K562 (cell line): ENCODE measurements at regions not wholly inside any gene's neighbourhood (a gene's known extent, or its start where the extent isn't known, plus 50 kb on each side); places are given as distances from the start of the nearest gene placed in this dataset.

ENCODE experiments used
- CHD4 ChIP-seq: fragments of 200-600 bp; sonication (generic); IDR thresholded peaks from 3 replicates; pipeline ENCODE4 v1.6.1; 2012; ENCODE audit warnings: low read depth, mild to moderate bottlenecking, mixed read lengths, low read length, inconsistent platforms; ENCODE audit not compliant: insufficient read depth, insufficient replicate concordance, poor library complexity, severe bottlenecking
- CREB1 ChIP-seq, 2 experiments: sonication (generic) in 1 of 2; formaldehyde crosslinking in 1 of 2; IDR thresholded peaks; 2 replicates each; pipeline versions ENCODE4 v1.6.1 to v1.8.0; 2012 to 2022; ENCODE audit warnings: inconsistent platforms in 1 of 2, mild to moderate bottlenecking in 1 of 2, missing genetic modification reagents in 1 of 2, moderate library complexity in 1 of 2
- ELF1 ChIP-seq: fragments of 200-800 bp; sonication (Bioruptor generic); IDR thresholded peaks from 2 replicates; pipeline ENCODE4 v1.6.1; 2016; ENCODE audit warnings: missing genetic modification characterization, missing compliant biosample characterization
- NBN ChIP-seq: fragments of 450-650 bp; IDR thresholded peaks from 2 replicates; pipeline ENCODE4 v1.6.1; 2016; ENCODE audit warnings: low read depth, mild to moderate bottlenecking
- NRF1 ChIP-seq, 2 experiments: fragments of 450-650 bp; IDR thresholded peaks in 1 of 2; conservative IDR thresholded peaks in 1 of 2; 2 replicates each; pipeline ENCODE4 v1.6.1; 2014; ENCODE audit warnings: mild to moderate bottlenecking in 2 of 2
- SRSF1 ChIP-seq: fragments of 200-400 bp; formaldehyde crosslinking; IDR thresholded peaks from 2 replicates; pipeline ENCODE4 v1.6.1; 2017; ENCODE audit warnings: mild to moderate bottlenecking, low read depth, low read length, moderate library complexity
- ZBTB7A ChIP-seq: IDR thresholded peaks from 2 replicates; pipeline ENCODE4 v1.6.1; 2011; ENCODE audit warnings: low read depth, mild to moderate bottlenecking, low read length, moderate library complexity, borderline replicate concordance; ENCODE audit not compliant: control insufficient read depth
- ZC3H4 ChIP-seq: sonication (generic); formaldehyde crosslinking; IDR thresholded peaks from 2 replicates; pipeline ENCODE4 v1.9.0; 2021; ENCODE audit warnings: missing genetic modification reagents, borderline replicate concordance
- ZNF140 ChIP-seq: fragments of 250-450 bp; sonication (Bioruptor Pico); IDR thresholded peaks from 2 replicates; pipeline ENCODE4 v1.8.0; 2021; ENCODE audit warnings: moderate library complexity, mild to moderate bottlenecking, inconsistent platforms
- ZNF174 ChIP-seq: fragments of 250-450 bp; sonication (Bioruptor Pico); IDR thresholded peaks from 2 replicates; pipeline ENCODE4 v1.4.0; 2020; ENCODE audit warnings: mild to moderate bottlenecking
- ZNF354B ChIP-seq: fragments of 250-450 bp; sonication (Bioruptor Pico); IDR thresholded peaks from 2 replicates; pipeline ENCODE4 v1.4.0; 2020
- ZNF551 ChIP-seq: fragments of 250-450 bp; sonication (Bioruptor Pico); IDR thresholded peaks from 2 replicates; pipeline ENCODE4 v1.5.0; 2021; ENCODE audit warnings: mild to moderate bottlenecking, moderate library complexity
- ZNF561 ChIP-seq: fragments of 450-650 bp; formaldehyde crosslinking; conservative IDR thresholded peaks from 2 replicates; pipeline ENCODE4 v1.4.0; 2020; ENCODE audit warnings: mild to moderate bottlenecking, moderate library complexity
- TF ChIP-seq, protein P1 (sequence below): fragments of 450-650 bp; IDR thresholded peaks from 2 replicates; pipeline ENCODE4 v1.6.1; 2016; ENCODE audit warnings: missing biosample characterization, missing genetic modification characterization
- TF ChIP-seq, protein P2 (sequence below): sonication (generic); formaldehyde crosslinking; IDR thresholded peaks from 2 replicates; pipeline ENCODE4 v1.9.0; 2022; ENCODE audit warnings: mild to moderate bottlenecking, missing genetic modification reagents
- TF ChIP-seq, protein P3 (sequence below): fragments of 250-450 bp; sonication (Bioruptor Pico); IDR thresholded peaks from 2 replicates; pipeline ENCODE4 v1.8.0; 2022; ENCODE audit warnings: inconsistent platforms

DNA sequence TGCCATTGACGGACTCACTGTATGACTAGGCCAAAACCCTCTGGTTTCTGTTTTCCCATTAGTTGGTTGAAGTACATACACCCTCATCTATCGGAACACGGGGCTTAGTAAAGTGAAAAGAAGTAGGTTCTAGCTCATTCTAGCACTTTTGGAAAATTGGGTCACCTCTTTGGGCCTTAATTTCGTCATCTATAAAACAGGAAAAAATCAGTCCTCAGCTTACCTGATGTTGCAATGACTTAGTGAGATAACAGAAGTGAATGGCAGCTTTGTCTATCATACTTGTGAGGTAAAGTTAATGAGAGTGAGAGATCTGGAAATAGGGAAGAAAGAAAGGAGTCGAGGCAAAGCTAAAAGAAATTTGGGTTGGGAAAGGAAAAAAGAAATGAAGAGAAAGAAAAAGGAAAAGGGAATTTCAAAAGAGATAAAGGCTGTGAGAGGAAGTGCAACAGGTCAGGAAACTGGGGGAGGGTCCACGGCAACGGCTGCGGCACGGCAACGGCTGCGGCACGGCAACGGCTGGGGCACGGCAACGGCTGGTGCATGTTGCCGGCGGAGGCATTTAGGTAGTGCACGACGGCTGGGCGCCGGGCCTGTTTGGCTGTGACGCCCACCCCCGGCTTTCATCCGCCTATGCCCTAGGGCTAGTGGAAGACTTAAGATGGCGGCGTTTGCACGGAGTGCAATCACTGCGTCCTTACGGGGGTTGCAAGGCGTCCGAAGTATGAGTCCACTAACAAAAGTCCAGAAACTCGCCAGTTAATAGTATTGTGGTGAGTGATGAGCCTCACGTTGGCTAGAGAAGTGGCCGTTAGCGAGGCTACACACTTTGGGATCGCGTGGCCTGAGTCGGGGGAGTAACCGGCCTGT is 91.4 kb upstream of the XIST start (continued):
- TF ChIP-seq, protein P1, sequence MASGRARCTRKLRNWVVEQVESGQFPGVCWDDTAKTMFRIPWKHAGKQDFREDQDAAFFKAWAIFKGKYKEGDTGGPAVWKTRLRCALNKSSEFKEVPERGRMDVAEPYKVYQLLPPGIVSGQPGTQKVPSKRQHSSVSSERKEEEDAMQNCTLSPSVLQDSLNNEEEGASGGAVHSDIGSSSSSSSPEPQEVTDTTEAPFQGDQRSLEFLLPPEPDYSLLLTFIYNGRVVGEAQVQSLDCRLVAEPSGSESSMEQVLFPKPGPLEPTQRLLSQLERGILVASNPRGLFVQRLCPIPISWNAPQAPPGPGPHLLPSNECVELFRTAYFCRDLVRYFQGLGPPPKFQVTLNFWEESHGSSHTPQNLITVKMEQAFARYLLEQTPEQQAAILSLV (tag), result no peak
- TF ChIP-seq CHD4, result no peak
- TF ChIP-seq, protein P2, sequence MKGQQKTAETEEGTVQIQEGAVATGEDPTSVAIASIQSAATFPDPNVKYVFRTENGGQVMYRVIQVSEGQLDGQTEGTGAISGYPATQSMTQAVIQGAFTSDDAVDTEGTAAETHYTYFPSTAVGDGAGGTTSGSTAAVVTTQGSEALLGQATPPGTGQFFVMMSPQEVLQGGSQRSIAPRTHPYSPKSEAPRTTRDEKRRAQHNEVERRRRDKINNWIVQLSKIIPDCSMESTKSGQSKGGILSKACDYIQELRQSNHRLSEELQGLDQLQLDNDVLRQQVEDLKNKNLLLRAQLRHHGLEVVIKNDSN (CRISPR knock-in tag), result no peak
- peak; percentile 83 for TF ChIP-seq ZBTB7A
- no peak for TF ChIP-seq ZNF561 (CRISPR knock-in tag)
- TF ChIP-seq, protein P3, sequence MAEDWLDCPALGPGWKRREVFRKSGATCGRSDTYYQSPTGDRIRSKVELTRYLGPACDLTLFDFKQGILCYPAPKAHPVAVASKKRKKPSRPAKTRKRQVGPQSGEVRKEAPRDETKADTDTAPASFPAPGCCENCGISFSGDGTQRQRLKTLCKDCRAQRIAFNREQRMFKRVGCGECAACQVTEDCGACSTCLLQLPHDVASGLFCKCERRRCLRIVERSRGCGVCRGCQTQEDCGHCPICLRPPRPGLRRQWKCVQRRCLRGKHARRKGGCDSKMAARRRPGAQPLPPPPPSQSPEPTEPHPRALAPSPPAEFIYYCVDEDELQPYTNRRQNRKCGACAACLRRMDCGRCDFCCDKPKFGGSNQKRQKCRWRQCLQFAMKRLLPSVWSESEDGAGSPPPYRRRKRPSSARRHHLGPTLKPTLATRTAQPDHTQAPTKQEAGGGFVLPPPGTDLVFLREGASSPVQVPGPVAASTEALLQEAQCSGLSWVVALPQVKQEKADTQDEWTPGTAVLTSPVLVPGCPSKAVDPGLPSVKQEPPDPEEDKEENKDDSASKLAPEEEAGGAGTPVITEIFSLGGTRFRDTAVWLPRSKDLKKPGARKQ, result no peak
- TF ChIP-seq ZNF551 (CRISPR knock-in tag), result no peak
- no peak for TF ChIP-seq ZNF140 (CRISPR knock-in tag)
- 0 out of 2 replicates have a peak, but pooled peaks have one; percentile 17 for TF ChIP-seq SRSF1
- peak; percentile 54; the same call in 1 of the 2 replicates for TF ChIP-seq CREB1 (IDR thresholded peaks at IDR 0.05)
- peak; percentile 78 for TF ChIP-seq CREB1 (CRISPR knock-in tag; IDR thresholded peaks at IDR 0.05)
- no peak for TF ChIP-seq ZC3H4 (CRISPR knock-in tag)
- peak; percentile 72 for TF ChIP-seq ELF1 (tag)
- TF ChIP-seq ZNF354B, result no peak
- peak; percentile 88; the same call in 1 of the 2 replicates for TF ChIP-seq NBN
- TF ChIP-seq NRF1 (conservative IDR thresholded peaks at IDR 0.05 in 1 of 2, IDR thresholded peaks at IDR 0.05 in 1 of 2), result no peak; a peak in 1 of 4 replicates
- no peak for TF ChIP-seq ZNF174 (CRISPR knock-in tag)
